K562 (cell line): ENCODE measurements at regions not wholly inside any gene's neighbourhood (a gene's known extent, or its start where the extent isn't known, plus 50 kb on each side); places are given as distances from the start of the nearest gene placed in this dataset.

Experiments used
- ATAC-seq: fragments of 200-7000 bp; cut with Tn5 transposase; 3 replicates; pipeline ENCODE4 v1.9.1; 2020; ENCODE audit warnings: moderate library complexity
- BruUV-seq: library from RNA; stranded (reverse); fragments of 400-500 nt; replicated peaks from 2 replicates; lab custom pipeline; 2021; lab: Mats Ljungman, UMichigan
- CTCF ChIA-PET: fragments of 300-600 bp; formaldehyde crosslinking; extraction: SDS; loops from one replicate; lab custom pipeline; 2021; ENCODE audit warnings: low intra/inter-chr PET ratio; lab: Yijun Ruan, JAX
- POLR2A ChIA-PET: fragments of 300-600, 350-650 bp; sonication (Branson Sonifier 250); formaldehyde crosslinking; extraction: SDS; loops from one replicate; lab custom pipeline; 2021; ENCODE audit warnings: antibody characterized with exemption, inconsistent platforms; lab: Yijun Ruan, JAX
- DNase-seq, 4 experiments: peaks; one replicate each; pipeline versions ENCODE4 v3.0.0 to v3.0.0-alpha.2; 2011 to 2018; ENCODE audit warnings: low spot score in 3 of 4, mixed read lengths in 3 of 4; ENCODE audit errors: extremely low read depth in 1 of 4
- FAIRE-seq: peaks from 2 replicates; lab custom pipeline; 2011; peaks lifted over from hg19 to GRCh38; lab: Jason Lieb, UNC
- H2AFZ ChIP-seq: 2 replicates; pipeline ENCODE4 v1.6.0; 2011; ENCODE audit warnings: low read depth, low read length, control low read depth, inconsistent platforms
- H3K27ac ChIP-seq: fragments of 200-600 bp; 3 replicates; pipeline ENCODE4 v1.8.0; 2011; ENCODE audit warnings: low read depth, mild to moderate bottlenecking, control low read depth, inconsistent platforms, low read length, moderate library complexity, mixed read lengths; ENCODE audit errors: extremely low read depth
- H3K27me3 ChIP-seq, 2 experiments: fragments of 300-600 bp in 1 of 2; 2 replicates in 1 of 2; 3 replicates in 1 of 2; pipeline versions ENCODE4 v1.6.0 to v1.8.0; 2011; ENCODE audit warnings: inconsistent platforms in 2 of 2, low read length in 2 of 2, mild to moderate bottlenecking in 1 of 2, mixed read lengths in 1 of 2, moderate library complexity in 1 of 2; ENCODE audit not compliant: control insufficient read depth in 2 of 2, insufficient read depth in 2 of 2
- H3K36me3 ChIP-seq: fragments of 300-600 bp; 3 replicates; pipeline ENCODE4 v1.8.0; 2011; ENCODE audit warnings: mild to moderate bottlenecking, low read length, inconsistent platforms; ENCODE audit not compliant: control insufficient read depth, insufficient read depth
- H3K4me1 ChIP-seq, 2 experiments: fragments of 200-600 bp in 1 of 2; replicated peaks in 1 of 2; 2 replicates in 1 of 2; 3 replicates in 1 of 2; pipeline versions ENCODE4 v1.5.1 to v1.8.0; 2011; ENCODE audit warnings: inconsistent platforms in 2 of 2, low read length in 2 of 2, mild to moderate bottlenecking in 1 of 2, mixed read lengths in 1 of 2, moderate library complexity in 1 of 2; ENCODE audit not compliant: control insufficient read depth in 2 of 2, insufficient read depth in 2 of 2
- H3K4me2 ChIP-seq: 2 replicates; pipeline ENCODE4 v1.6.1; 2011; ENCODE audit warnings: low read length, control low read depth, inconsistent platforms, mixed read lengths; ENCODE audit not compliant: insufficient read depth
- H3K4me3 ChIP-seq: fragments of 200-600 bp; sonication (generic), shearing (Covaris generic); 2 replicates; pipeline ENCODE4 v1.5.1; 2016; ENCODE audit warnings: control low read depth, inconsistent platforms
- H3K79me2 ChIP-seq: fragments of 200-600 bp; 3 replicates; pipeline ENCODE4 v1.8.0; 2011; ENCODE audit warnings: low read length, inconsistent platforms; ENCODE audit not compliant: control insufficient read depth, insufficient read depth
- H3K9ac ChIP-seq, 2 experiments: 2 replicates each; pipeline versions ENCODE4 v1.6.0 to v1.6.1; 2011; ENCODE audit warnings: low read depth in 2 of 2, low read length in 2 of 2, control low read depth in 1 of 2, inconsistent platforms in 1 of 2, mild to moderate bottlenecking in 1 of 2, mixed read lengths in 1 of 2; ENCODE audit not compliant: insufficient read depth in 1 of 2
- H3K9me1 ChIP-seq: one replicate; pipeline ENCODE4 v1.6.0; 2011; ENCODE audit warnings: inconsistent platforms, mild to moderate bottlenecking, low read length, moderate library complexity; ENCODE audit not compliant: control insufficient read depth, insufficient read depth
- H3K9me3 ChIP-seq: replicated peaks from 2 replicates; pipeline ENCODE4 v1.5.1; 2011; ENCODE audit warnings: low read depth, low read length, inconsistent platforms; ENCODE audit not compliant: control insufficient read depth, insufficient read depth
- H4K20me1 ChIP-seq: replicated peaks from 2 replicates; pipeline ENCODE4 v1.6.1; 2011; ENCODE audit warnings: low read length, inconsistent platforms, mixed read lengths; ENCODE audit not compliant: control insufficient read depth, insufficient read depth
- MECOM ChIP-seq: fragments of 250-450 bp; sonication (Bioruptor Pico); IDR thresholded peaks from 2 replicates; pipeline ENCODE4 v1.8.0; 2022; ENCODE audit warnings: inconsistent platforms
- NFIC ChIP-seq: fragments of 450-650 bp; IDR thresholded peaks from 2 replicates; pipeline ENCODE4 v1.6.1; 2017; ENCODE audit warnings: mild to moderate bottlenecking, inconsistent platforms
- NFRKB ChIP-seq: fragments of 450-650 bp; IDR thresholded peaks from 2 replicates; pipeline ENCODE4 v1.6.1; 2016; ENCODE audit warnings: low read depth
- RCOR1 ChIP-seq, 2 experiments: IDR thresholded peaks; 2 replicates each; pipeline ENCODE4 v1.6.1; 2012; ENCODE audit warnings: low read depth in 2 of 2, low read length in 2 of 2, borderline replicate concordance in 1 of 2, improper control_type of control experiment in 1 of 2
- SIN3B ChIP-seq: fragments of 450-650 bp; IDR thresholded peaks from 2 replicates; pipeline ENCODE4 v1.6.1; 2017; ENCODE audit warnings: low read depth, mild to moderate bottlenecking, moderate library complexity
- TEAD4 ChIP-seq, 2 experiments: sonication (generic) in 1 of 2; formaldehyde crosslinking in 1 of 2; IDR thresholded peaks; 2 replicates each; pipeline versions ENCODE4 v1.6.1 to v1.8.0; 2012 to 2022; ENCODE audit warnings: borderline replicate concordance in 1 of 2, inconsistent platforms in 1 of 2, low read length in 1 of 2, mild to moderate bottlenecking in 1 of 2, missing genetic modification reagents in 1 of 2
- ZNF12 ChIP-seq: sonication (generic); formaldehyde crosslinking; IDR thresholded peaks from 2 replicates; pipeline ENCODE4 v1.4.0; 2020; ENCODE audit warnings: mild to moderate bottlenecking, missing genetic modification reagents
- in situ Hi-C: fragments of 300-500 bp; cut with MboI; formaldehyde crosslinking; loops from 4 replicates; pipeline ENCODE4 v1.15.0; 2018; ENCODE audit warnings: inconsistent platforms, mixed read lengths
- intact Hi-C: fragments of 100-400 bp; cut with micrococcal nuclease; formaldehyde crosslinking; loops from 2 replicates; pipeline ENCODE4 v1.14.2; 2022
- TF ChIP-seq, protein P1 (sequence below): sonication (generic); formaldehyde crosslinking; IDR thresholded peaks from 2 replicates; pipeline ENCODE4 v1.8.0; 2022; ENCODE audit warnings: mild to moderate bottlenecking, missing genetic modification reagents
- TF ChIP-seq, protein P2 (sequence below): fragments of 250-450 bp; sonication (Bioruptor Pico); IDR thresholded peaks from 2 replicates; pipeline ENCODE4 v1.8.0; 2022; ENCODE audit warnings: inconsistent platforms, mild to moderate bottlenecking, moderate library complexity, borderline replicate concordance
- TF ChIP-seq, protein P3 (sequence below): IDR thresholded peaks from 2 replicates; pipeline ENCODE4 v1.6.1; 2011; ENCODE audit not compliant: insufficient read length; ENCODE audit errors: extremely low read depth

DNA sequence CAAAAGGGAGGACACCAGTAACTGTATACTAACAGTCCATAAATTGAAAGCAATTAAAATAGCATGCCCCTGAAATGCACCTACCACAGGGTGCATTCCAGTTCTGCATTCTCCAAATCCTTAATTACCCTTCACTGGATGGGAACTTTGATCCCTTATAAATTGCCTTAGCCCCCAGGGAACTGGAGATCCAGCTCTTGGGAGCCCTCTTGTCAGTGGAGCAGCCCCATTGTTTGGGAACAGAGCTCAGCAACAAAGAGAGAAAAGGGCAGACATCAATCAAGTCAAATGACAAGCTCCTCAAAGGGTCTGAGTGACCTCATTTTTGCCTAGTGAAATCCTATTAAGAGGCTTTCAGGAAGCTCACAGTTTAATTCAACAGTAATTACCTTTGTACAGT, 472.6 kb downstream of the XPNPEP1 start:
- no TSS peak for BruUV-seq
- no peaks in the 10 kb centered on the region for H3K9me1 ChIP-seq
- H3K79me2 ChIP-seq: no peaks in the 10 kb centered on the region
- TF ChIP-seq TEAD4 (IDR thresholded peaks at IDR 0.05; ENCODE audit: low read length) (no peak), TEAD4 (CRISPR knock-in tag; IDR thresholded peaks at IDR 0.05; ENCODE audit: borderline replicate concordance) (no peak), SIN3B (no peak), MECOM (CRISPR knock-in tag) (no peak), NFRKB (no peak), RCOR1 (IDR thresholded peaks at IDR 0.05; ENCODE audit: borderline replicate concordance in 1 of 2, low read depth in 2 of 2, low read length in 2 of 2) (no peak), ZNF12 (no peak), NFIC (no peak)
- TF ChIP-seq, protein P1, sequence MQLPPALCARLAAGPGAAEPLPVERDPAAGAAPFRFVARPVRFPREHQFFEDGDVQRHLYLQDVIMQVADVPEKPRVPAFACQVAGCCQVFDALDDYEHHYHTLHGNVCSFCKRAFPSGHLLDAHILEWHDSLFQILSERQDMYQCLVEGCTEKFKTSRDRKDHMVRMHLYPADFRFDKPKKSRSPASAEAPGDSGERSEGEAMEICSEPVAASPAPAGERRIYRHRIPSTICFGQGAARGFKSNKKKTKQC (CRISPR knock-in tag): no peak
- TF ChIP-seq, protein P2, sequence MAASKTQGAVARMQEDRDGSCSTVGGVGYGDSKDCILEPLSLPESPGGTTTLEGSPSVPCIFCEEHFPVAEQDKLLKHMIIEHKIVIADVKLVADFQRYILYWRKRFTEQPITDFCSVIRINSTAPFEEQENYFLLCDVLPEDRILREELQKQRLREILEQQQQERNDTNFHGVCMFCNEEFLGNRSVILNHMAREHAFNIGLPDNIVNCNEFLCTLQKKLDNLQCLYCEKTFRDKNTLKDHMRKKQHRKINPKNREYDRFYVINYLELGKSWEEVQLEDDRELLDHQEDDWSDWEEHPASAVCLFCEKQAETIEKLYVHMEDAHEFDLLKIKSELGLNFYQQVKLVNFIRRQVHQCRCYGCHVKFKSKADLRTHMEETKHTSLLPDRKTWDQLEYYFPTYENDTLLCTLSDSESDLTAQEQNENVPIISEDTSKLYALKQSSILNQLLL (CRISPR knock-in tag): no peak
- TF ChIP-seq, protein P3, sequence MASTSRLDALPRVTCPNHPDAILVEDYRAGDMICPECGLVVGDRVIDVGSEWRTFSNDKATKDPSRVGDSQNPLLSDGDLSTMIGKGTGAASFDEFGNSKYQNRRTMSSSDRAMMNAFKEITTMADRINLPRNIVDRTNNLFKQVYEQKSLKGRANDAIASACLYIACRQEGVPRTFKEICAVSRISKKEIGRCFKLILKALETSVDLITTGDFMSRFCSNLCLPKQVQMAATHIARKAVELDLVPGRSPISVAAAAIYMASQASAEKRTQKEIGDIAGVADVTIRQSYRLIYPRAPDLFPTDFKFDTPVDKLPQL: no peak
- no peak for DNase-seq
- CTCF ChIA-PET: no interaction called here
- no peak overlapping the region for H3K9ac ChIP-seq
- no peaks in the 10 kb centered on the region for H4K20me1 ChIP-seq
- FAIRE-seq: no peak
- no peaks in the 10 kb centered on the region for H3K27me3 ChIP-seq
- no peaks in the 10 kb centered on the region for H3K36me3 ChIP-seq
- no peak overlapping the region for H3K4me3 ChIP-seq
- no peak overlapping the region for H3K4me2 ChIP-seq
- no peak overlapping the region for H2AFZ ChIP-seq
- POLR2A ChIA-PET: no interaction called here
- no peaks in the 10 kb centered on the region for H3K4me1 ChIP-seq
- in situ Hi-C loops (no loop called here), intact Hi-C loops (no loop called here)
- H3K27ac ChIP-seq: no peak overlapping the region
- ATAC-seq: no peak
- H3K9me3 ChIP-seq: no peaks in the 10 kb centered on the region
